HG03571 (cell line): ENCODE measurements at regions not wholly inside any gene's neighbourhood (a gene's known extent, or its start where the extent isn't known, plus 50 kb on each side); places are given as distances from the start of the nearest gene placed in this dataset.

Experiments
- ATAC-seq: cut with Tn5 transposase; IDR thresholded peaks from one replicate; pipeline ENCODE4 v1.9.1; 2021; ENCODE audit not compliant: unreplicated experiment

DNA sequence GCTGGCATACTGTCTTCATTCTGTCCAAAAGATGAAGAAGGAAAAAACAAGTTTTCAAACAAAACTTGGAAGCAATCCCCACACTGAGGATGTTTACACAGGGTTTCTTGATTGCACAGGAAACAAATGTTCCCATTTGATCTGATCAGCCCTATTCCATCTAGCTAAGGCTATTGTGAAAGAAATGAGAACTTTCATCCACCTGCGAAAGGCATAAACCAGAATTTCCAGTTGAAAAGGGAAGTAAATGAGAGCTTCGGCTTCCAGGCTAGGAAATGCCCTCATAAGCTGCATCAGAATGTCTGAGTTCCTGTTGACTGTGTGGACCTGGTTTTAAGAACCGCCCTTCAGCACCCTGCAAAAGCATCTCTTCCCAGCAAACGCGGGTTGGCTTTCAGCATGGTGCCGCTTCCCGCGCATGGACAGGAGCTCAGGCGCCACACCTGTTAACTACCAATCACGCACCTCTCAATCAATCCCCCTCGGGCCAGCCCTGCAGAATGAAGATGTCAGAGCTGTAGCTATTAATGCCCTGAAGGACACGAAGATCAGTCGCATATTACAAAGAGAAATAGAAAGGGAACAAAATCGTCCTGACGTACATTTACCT is 850.4 kb downstream of the GALR1 start:
- no peak for ATAC-seq

DNA sequence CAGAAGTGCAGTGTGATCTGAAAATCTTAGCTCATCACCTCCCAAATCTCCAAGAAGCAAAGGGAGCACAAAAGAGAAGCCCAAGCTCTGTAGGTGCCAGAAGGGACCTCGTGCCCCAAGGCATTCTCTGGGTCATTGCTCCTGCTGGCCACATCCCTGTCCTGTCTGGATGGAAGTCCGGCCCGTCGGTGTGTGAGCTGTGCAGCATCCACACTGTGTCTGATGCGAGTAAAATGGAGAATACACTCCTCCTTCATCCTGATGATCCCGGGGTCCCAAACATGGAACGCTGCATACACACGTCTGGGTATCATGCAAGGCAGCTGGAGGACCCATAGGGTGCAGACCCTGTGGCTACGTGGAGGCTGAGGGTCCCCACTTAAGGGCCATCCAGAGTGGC is 851.4 kb downstream of the GALR1 start:
- no peak for ATAC-seq

DNA sequence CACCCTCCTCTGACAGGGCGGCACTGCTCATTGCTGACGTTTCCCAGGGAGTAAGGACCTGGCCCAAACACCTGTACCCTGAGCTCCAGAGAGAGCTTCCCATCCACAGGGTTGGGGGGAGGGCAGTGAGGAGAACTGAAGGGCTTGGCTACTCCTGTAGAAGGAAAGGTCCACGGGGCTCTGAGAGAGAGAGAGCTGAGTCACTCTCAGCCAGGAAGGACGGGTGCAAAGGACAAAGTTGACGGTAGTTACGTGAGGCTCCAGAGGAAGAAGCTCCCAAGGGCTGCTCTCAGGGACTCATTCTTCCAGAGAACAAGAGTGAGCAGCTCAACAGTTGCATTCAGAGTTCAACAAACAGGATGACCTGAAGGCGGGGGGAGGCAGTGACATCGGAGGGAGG is 852.5 kb downstream of the GALR1 start:
- ATAC-seq: no peak

DNA sequence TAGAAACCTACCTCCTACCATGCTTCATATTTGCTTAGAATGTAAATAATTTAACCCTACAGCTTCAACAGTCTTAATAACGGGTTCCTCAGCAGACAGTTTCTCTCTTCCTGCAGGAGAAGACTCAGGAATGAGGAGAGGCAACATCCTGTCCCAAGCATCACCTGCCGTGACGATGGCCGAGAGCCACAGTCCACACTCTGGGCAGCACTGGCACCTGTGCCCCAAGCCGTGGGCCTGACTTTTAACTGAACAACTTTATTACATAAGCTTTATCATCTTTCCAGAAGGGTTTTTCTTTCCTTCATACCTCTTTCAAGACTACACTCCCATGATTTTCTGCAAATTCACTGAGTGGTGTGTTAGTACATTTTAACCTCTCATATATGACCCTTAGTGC is 856.0 kb downstream of the GALR1 start:
- no peak for ATAC-seq

DNA sequence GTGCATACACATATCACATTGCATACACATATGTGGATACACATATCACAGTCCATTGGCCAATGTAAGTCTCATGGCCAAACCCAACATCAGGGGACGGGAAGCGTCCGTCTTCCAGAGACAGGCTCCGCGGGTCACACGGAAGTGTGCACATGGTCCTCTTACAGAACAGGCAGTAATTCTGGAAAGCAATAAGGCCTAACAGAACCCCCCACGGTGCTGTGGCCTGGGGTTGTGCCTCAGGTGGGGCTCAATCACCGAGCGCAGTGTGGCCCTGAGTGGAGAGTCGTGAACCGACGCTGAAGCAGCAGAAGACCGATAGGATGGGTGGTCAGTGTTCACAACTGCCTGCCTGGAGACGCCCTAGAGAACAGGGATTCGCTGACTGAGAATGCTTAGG is 857.3 kb downstream of the GALR1 start:
- no peak for ATAC-seq

DNA sequence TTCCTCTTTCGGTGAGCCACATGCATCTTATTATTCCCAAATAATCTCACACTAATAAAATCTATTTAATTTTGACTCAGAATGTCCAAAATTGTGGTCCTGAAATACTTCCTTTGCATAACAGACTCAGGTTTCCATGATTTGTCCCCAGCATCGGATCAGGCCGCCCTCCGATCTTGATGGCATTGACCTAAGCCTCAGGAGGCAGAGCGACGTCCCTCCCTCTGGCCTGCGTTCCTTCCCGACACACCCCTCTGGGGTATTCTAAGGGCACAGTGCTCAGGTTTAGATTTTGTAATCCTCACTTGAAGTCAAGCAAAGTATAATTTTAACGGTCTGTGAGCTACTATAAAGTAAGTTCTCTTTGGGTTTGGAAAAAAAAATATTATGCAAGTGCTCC is 857.7 kb downstream of the GALR1 start:
- ATAC-seq: no peak

DNA sequence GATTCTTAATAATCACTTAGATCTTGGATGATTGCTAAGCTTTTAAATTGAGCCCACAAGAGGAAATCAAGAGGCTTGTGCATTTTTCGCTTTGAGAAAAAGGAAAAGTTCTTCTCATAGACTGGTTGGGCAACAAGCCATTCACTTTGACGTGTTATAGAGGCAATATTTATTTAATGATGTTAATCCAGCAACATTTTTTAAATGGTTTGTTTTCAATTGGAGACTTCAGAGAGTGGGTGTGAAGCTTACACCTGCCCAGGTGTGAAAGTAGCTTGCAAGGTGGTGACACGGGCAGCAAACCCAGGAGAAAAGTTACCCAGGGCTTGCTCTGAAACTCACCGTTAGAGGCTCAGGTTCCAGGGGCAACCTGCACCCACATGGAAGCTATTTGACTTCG is 858.9 kb downstream of the GALR1 start:
- no peak for ATAC-seq

DNA sequence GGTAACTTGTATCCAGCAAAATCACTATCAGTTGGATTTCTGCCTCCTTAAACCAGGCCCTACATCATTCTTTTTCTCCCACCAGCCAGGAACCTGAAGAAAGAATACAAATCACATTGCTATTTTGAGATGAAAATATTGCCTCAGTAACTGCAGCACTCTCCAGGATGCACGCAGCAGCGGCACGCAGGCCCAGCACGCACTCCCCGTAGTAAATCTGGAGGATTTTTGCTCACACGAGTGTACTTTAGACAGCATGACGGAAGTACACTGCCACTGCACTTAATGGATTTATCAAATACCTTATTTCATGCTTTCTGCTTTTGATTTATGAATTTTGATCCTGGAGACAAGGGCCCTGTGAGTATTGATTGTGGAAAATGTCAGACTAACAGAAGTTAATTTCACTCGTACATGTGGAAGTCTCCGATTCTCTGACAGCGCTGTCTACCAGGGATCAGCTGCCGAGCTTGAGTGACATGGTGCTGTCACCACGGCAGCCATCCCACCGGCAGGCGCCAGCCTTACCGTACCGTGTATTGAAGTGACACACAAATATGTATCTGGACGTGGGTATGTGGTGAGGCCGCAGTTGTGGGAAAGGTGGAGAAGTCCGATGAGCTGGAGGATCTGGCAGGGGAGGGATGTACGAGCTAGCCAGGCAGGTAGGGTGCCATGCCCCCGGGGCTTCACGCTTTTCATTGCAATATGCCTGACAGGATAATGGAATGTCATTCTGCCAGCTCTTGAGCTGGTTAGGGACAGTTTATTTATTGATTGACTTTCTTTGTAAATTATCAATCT is 863.7 kb downstream of the GALR1 start:
- ATAC-seq: no peak

DNA sequence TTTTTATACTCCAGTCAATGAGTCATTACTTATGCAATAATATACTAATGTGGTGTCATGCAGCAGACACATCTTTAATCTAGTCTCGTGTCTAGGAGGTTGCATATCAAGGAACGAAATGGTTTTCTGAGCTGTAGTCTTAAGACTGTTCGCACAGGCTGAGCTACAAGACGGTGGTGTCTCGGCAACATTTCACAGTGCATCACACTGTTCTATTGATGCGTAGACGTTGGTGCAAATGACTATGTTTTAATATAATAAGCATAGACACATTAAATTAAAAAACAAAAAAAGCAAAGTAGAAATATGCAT is 864.2 kb downstream of the GALR1 start:
- ATAC-seq: no peak

DNA sequence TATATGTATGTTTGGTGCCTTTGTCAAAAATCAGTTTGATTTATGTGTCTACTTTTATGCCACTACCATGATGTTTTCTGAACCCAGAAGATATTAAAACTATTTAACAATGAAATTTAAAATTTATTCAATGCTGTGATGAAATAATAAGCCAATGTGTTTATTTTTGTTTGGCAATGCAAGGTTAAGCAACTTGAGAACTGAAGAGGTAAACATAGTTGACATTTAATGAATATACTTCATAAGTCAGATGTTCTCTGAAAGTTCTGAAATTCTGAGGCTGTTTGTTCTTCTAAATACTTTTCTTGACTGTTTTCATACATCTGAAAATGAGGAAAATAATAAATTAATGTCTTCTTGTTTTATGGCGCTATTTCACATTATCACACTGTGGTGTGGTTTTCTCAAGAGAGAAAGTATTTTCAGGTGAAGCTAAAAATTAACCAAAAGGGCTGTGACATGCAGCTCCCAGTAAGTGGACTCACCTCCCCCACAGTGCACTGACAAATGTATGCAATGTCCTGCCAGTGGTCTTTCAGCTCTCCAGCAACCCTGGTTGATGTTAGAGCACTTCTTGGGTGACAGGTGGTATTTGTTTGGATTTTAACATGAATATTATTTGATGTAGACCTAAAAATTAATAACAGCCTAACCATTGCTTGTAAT is 863.6 kb upstream of the SALL3 start:
- no peak for ATAC-seq

DNA sequence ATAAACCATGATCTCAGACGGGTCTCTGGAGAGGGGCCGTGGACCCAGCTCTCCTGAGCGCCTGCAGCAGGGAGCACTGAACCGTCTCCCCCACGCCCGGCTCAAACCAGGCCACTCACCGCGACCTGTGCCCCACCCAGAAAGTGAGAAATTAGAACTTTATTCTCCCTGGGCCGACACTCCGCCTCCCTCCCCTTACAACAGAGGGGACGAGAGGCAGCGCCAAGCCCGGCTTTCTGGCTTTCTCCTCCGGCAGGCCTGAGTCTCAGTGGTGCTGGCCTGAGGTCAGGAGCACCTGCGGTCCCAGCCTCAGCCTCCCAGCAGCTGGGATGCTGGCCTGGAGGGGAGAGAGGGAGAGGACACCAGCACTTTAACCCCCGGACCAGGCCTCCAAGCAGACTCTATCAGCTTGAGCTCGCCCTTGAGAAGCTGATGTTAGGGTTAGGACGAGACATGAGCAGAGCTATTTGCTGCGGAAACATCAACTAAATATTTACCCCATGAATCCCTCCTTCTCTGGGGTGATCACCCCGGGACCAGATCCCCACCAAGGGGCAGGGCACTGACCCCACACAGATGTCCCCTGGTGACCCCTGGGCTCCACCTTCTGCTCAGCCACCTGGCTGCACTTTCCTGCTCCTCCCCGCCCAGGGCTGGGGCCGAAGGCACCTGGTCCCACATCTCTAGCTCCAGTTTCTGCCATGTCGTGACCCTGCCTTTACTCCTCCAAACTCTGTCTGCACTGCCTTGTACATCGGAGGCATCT is 856.3 kb upstream of the SALL3 start:
- no peak for ATAC-seq

DNA sequence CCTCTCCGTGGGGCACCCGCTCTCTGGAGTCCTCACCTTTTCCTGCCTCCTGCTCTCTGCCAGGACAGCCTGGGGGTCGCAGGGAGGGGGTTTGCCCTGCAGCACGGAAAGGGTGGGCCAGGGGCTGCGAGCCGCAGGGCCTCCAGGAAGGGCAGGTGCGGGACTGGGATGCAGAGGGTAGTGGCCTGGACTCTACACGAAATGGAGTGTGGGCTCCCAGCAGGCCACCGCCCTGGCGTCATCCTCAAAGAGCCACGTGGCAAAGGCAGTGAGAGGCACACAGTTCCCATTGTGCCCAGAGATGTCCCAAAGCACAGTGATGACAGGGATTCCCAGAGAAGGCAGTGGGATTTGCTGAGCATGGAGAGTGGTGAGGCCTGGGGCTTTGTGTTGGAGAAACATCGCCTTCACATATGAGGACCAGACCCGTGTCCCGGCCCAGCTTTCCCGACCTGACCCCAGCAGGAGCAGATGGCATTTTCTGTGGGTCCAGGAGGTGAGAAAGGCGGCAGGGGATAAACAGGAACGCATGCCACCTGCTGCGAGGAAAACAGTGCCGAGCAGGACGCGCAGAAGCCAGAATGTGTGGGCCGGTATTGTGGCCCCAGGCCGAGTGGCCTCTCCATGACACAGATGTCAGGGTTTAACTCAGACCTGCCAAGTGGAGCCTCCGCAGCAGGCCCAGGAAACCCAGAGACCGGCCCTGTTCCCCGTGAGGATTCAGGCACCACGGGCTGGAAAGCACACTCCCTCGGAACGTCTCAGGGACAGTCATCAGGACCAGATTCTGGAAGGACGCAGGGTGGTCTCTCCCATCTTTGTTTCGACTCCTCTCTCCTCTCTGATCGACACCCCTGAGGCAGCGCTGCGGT is 855.5 kb upstream of the SALL3 start:
- ATAC-seq: no peak

DNA sequence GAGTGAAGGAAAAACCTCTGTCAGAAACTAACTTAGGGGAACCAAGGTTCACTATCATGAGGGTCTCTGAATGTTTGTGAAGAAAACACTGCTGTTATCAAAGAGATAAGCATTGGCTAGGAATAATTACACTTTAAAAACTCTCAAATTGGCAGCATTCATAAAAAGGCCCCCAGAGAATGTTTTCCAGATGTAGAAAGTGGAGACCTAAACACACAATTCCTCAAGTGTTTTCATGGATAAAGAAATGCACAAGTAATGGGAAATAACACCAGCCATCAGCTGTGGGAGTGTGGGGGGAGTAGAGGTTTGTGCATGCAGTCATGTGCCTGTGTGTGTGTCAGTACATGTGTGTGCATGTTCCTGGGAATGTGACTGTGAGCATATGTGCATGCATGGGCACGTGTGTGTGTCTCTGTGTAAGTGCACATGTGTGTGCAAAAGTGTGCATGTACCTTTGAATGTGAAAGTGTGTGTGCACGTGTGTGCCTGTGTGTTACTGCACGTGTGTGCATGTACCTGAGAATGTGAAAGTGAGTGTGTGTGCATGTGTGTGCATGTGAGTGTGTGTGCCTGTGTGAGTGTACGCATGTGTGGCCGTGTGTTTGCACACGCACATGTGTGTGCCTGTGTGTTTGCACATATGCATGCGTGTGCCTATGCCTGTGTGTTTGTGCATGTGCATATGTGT is 854.3 kb upstream of the SALL3 start:
- ATAC-seq: no peak

DNA sequence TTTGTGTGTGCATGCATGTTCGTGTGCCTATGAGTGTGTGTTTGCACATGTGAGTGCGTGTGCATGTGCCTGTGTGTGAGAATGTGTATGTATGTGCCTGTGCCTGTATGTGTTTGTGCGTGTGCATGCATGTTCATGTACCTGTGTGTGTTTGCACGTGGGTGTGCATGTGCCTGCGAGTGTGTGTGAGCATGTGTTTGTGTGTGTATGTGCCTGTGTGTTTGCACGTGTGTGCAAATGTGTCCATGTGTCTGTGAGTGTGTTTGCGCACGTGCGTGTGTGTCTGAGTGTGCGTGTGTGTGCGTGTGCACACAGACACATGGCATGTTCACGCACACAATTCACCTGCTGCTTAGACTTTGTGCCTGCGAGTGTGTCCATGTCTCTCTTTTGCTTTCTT is 853.5 kb upstream of the SALL3 start:
- ATAC-seq: no peak

DNA sequence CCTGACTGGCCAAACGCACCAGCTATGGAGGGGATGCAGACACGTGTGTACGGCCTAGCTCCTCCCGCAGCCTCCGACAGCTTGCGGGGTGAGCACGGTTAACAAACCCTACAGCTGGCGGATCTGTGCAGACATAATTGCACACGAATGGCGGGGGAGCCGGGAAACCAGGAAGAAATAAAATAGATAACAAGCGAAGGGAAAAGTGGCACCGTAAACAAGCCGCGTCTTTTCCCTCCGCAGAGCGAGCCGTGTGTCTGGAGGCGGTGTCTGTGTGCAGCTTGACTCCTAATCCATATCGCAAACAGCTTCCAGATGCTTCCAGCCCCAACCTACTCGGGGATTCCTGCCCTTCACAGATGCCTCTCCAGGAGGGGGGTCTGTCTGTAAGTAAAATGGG is 853.1 kb upstream of the SALL3 start:
- ATAC-seq: no peak

DNA sequence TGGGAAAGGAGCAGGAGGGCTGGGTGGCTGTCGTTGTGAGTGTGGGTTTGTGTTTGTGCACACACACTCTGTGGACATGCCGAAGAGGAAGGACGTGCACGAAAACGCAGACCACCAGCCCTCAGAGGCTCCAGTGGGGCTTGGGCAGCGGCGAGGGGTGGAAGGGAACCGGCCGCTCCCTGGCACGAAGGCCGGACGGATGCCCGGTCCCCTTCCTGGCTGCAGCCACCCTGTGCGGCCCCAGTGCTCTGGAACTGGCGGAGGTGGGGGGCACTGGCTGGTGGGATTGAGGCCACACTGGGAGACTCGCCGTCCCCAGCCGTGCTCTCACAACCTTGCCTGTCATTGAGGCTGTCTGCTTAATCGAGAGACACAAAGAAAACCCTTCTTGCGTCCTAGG is 852.6 kb upstream of the SALL3 start:
- ATAC-seq: no peak

DNA sequence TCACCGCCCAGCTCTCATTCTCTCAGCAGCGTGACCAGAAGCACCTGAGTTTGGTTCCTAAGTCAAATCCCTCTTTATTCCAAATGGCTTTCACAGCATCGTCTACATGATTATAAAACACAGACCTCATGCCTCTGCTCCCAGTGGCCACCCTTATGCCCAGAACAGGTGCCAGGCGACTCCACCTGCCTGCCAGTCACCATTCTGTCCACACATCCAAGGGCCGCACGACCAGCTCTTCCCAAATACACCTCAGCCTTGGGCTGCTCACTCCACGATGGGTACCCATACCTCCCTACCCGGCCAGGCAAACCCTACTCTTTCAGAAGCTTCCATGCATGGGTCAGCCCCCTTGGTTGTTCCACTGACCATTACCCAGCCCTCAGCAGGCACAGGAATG is 851.6 kb upstream of the SALL3 start:
- ATAC-seq: no peak

DNA sequence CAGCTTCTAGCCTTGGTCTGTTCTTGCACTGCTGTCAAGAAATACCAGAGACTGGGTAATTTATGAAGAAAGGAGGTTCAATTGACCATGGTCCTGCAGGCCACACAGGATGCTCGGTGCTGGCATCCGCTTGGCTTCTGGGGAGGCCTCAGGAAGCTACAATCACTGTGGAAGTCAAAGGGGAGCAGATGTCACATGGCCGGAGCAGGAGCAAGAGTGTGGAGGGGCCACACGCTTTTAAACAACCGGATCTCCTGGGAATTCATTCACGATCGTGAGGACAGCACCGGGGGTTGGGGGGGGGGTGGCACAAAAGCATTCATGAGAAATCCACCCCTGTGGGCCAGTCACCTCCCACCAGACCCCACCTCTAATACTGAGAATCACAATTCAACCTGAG is 850.4 kb upstream of the SALL3 start:
- ATAC-seq: no peak

DNA sequence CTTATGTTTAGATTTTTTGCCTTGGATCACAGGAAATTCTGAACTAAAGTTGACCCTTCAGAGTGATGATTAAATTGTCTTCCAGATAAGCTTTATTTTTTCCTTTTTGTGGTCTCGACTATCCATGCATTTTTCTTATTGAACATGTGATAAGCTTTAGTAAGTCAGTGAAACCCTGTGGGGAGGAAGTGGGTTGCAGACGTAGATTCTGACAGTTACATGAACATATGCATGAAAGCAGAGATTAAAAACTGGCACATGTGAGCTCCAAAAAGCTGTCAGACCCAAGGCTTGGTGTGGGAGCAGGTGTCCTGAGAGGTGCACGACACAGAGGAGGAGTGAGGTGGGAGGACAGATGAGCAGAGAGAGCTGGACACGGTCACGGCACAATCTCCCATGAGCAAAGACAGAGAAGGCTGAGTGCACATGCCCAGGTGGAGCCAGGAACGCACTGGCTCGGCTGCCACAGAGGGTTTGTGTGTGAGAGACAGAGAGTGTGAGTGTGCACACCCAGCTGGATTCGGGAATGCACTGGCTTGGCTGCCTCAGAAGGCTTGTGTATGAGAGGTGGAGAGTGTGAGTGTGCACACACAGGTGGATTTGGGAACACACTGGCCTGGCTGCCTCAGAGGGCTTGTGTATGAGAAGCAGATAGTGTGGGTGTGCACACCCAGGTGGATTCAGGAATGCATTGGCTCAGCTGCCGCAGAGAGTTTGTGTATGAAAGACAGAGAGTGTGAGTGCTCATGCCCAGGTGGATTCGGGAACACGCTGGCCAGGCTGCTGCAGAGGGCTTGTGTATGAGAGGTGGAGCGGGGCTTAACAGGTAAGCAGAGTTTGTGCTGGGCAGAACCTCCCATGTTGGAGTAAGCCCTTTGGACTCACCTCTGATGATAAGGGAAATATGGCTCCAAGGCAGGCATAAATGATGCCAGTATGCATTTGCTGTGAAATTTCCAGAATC is 849.1 kb upstream of the SALL3 start:
- ATAC-seq: no peak
